Right cardiac atrium (tissue), 5 donors: ENCODE measurements at regions not wholly inside any gene's neighbourhood (a gene's known extent, or its start where the extent isn't known, plus 50 kb on each side); places are given as distances from the start of the nearest gene placed in this dataset.
A peak's percentile ranks its signal among the peaks of the same experiment; 100 is the strongest.

ENCODE experiments used
- ATAC-seq, 2 donors: fragments of 200-7000 bp; cut with Tn5 transposase; one replicate each; pipeline versions ENCODE4 v1.8.0 to v1.9.1; 2020; ENCODE audit warnings: moderate library complexity in 2 of 2, mild to moderate bottlenecking in 1 of 2
- DNase-seq, 3 donors: peaks; one replicate each; pipeline ENCODE4 v3.0.0-alpha.2; 2020
- H3K27ac ChIP-seq: one replicate; pipeline ENCODE4 v1.5.1; 2013; ENCODE audit warnings: mild to moderate bottlenecking, low read length, control low read depth, moderate library complexity
- H3K27me3 ChIP-seq: one replicate; pipeline ENCODE4 v1.6.1; 2013; ENCODE audit not compliant: control insufficient read depth, insufficient read depth
- H3K4me1 ChIP-seq: one replicate; pipeline ENCODE4 v1.6.1; 2013; ENCODE audit warnings: low read length; ENCODE audit not compliant: control insufficient read depth, insufficient read depth
- H3K4me3 ChIP-seq: one replicate; pipeline ENCODE4 v1.5.1; 2013; ENCODE audit warnings: low read length, control low read depth
- H3K9me3 ChIP-seq: one replicate; pipeline ENCODE4 v1.6.1; 2013; ENCODE audit warnings: low read length; ENCODE audit not compliant: control insufficient read depth
- WGBS: extraction: QIAGEN DNeasy Blood & Tissue Kit; methylation state at CpG from one replicate; pipeline ENCODE4 v1.1.7; 2013; 5-methylcytosine and 5-hydroxymethylcytosine counted together
- intact Hi-C, 4 donors: fragments of 100-400 bp; cut with DNase I; formaldehyde crosslinking; loops; one replicate each; pipeline versions ENCODE4 v1.11.0 to v1.14.0; 2022 to 2023
- donor health status: healthy with polysubstance abuse.
- donor health status: DM: no; HTN: yes; CAD: no.
- donor health status: DM: no; HTN: no; CAD: no.
- donor health status: DM: no; HTN: yes; CAD: no; lungs with severe emphysema.
- donor health status: DM: yes; HTN: yes; CAD: no.

GRCh38 chr15:81915990-81916389 is 129.8 kb downstream of the MEX3B start:
- WGBS: 76% methylated on average over 5 of the region's 5 CpGs

GRCh38 chr15:81914734-81915256 is 131.0 kb downstream of the MEX3B start:
- intact Hi-C loops: no loop called here
- peak; percentile 35 to 73 (median 71) for DNase-seq
- peak overlapping the region; percentile 89 for H3K27ac ChIP-seq
- peak; percentile 56 to 76 for ATAC-seq
- no peaks in the 10 kb centered on the region for H3K27me3 ChIP-seq
- H3K4me3 ChIP-seq: no peak overlapping the region
- H3K4me1 ChIP-seq: peaks cover 9% of the 10 kb centered on the region
- peaks cover 4% of the 10 kb centered on the region for H3K9me3 ChIP-seq
- WGBS: 44% methylated on average over 7 of the region's 7 CpGs

More at GRCh38 chr15:81915990-81916389, 129.8 kb downstream of the MEX3B start:
- Histone ChIP-seq H3K27me3 (no peaks in the 10 kb centered on the region), H3K4me1 (peaks cover 9% of the 10 kb centered on the region), H3K27ac (no peak overlapping the region), H3K4me3 (no peak overlapping the region), H3K9me3 (peaks cover 7% of the 10 kb centered on the region)
- ATAC-seq: no peak
- intact Hi-C loops: no loop called here
- no peak for DNase-seq

- Histone ChIP-seq H3K9me3 (peaks cover 4% of the 10 kb centered on the region), H3K27me3 (no peaks in the 10 kb centered on the region), H3K27ac (peak overlapping the region; percentile 89), H3K4me3 (no peak overlapping the region), H3K4me1 (peaks cover 9% of the 10 kb centered on the region)
- WGBS: 68% methylated on average over 3 of the region's 3 CpGs
- ATAC-seq (peak in 1 of 2 donors; percentile 14), DNase-seq (no peak)
- intact Hi-C loops: no loop called here
These were observed 131.5 kb downstream of the MEX3B start for GRCh38 chr15:81914333-81914732.

GRCh38 chr15:81911022-81911971 is 134.5 kb downstream of the MEX3B start:
- peaks cover 9% of the 10 kb centered on the region for H3K4me1 ChIP-seq
- WGBS: 54% methylated on average over 8 of the region's 8 CpGs
- H3K9me3 ChIP-seq: no peaks in the 10 kb centered on the region
- ATAC-seq (peak; percentile 23 to 62), DNase-seq (peak in 1 of 3 donors; percentile 41)
- intact Hi-C loops: no loop called here
- H3K27me3 ChIP-seq: no peaks in the 10 kb centered on the region
- peak overlapping the region; percentile 86 for H3K27ac ChIP-seq
- no peak overlapping the region for H3K4me3 ChIP-seq

GRCh38 chr15:81910355-81911021 is 135.3 kb downstream of the MEX3B start:
- DNase-seq: no peak
- intact Hi-C loops: no loop called here
- H3K27me3 ChIP-seq: no peaks in the 10 kb centered on the region
- WGBS: 41% methylated on average over 7 of the region's 7 CpGs
- H3K4me3 ChIP-seq: no peak overlapping the region
- no peak overlapping the region for H3K27ac ChIP-seq
- H3K4me1 ChIP-seq: peaks cover 9% of the 10 kb centered on the region
- ATAC-seq: no peak
- H3K9me3 ChIP-seq: no peaks in the 10 kb centered on the region

GRCh38 chr15:81909011-81909358 is 136.8 kb downstream of the MEX3B start:
- Histone ChIP-seq H3K9me3 (no peaks in the 10 kb centered on the region), H3K27me3 (no peaks in the 10 kb centered on the region), H3K4me3 (no peak overlapping the region), H3K27ac (no peak overlapping the region), H3K4me1 (peaks cover 2% of the 10 kb centered on the region)
- DNase-seq: no peak
- no peak for ATAC-seq
- intact Hi-C loops: no loop called here
- 59% methylated on average over 2 of the region's 2 CpGs for WGBS

GRCh38 chr15:81908111-81908510 is 137.7 kb downstream of the MEX3B start:
- H3K27me3 ChIP-seq: no peaks in the 10 kb centered on the region
- peaks cover 2% of the 10 kb centered on the region for H3K4me1 ChIP-seq
- ATAC-seq (no peak), DNase-seq (no peak)
- H3K4me3 ChIP-seq: no peak overlapping the region
- H3K9me3 ChIP-seq: no peaks in the 10 kb centered on the region
- intact Hi-C loops: no loop called here
- H3K27ac ChIP-seq: no peak overlapping the region
- WGBS: 66% methylated on average over 2 of the region's 2 CpGs

- WGBS: 92% methylated on average over 1 of the region's 1 CpG
- Histone ChIP-seq H3K4me1 (peaks cover 2% of the 10 kb centered on the region), H3K4me3 (no peak overlapping the region), H3K27ac (no peak overlapping the region), H3K27me3 (no peaks in the 10 kb centered on the region), H3K9me3 (no peaks in the 10 kb centered on the region)
- ATAC-seq: no peak
- intact Hi-C loops: no loop called here
- DNase-seq: no peak
These were observed 138.3 kb downstream of the MEX3B start for GRCh38 chr15:81907521-81907920.

- WGBS: 66% methylated on average over 2 of the region's 2 CpGs
- Histone ChIP-seq H3K27me3 (no peaks in the 10 kb centered on the region), H3K4me3 (no peak overlapping the region), H3K27ac (no peak overlapping the region), H3K9me3 (no peaks in the 10 kb centered on the region), H3K4me1 (no peaks in the 10 kb centered on the region)
- intact Hi-C loops: no loop called here
- no peak for DNase-seq
- ATAC-seq: no peak
These were observed 139.9 kb downstream of the MEX3B start for GRCh38 chr15:81905889-81906288.

GRCh38 chr15:81901319-81901718 is 144.5 kb downstream of the MEX3B start:
- intact Hi-C loops: no loop called here

GRCh38 chr15:81899730-81900129 is 146.1 kb downstream of the MEX3B start:
- WGBS: 87% methylated on average over 2 of the region's 2 CpGs
- no peaks in the 10 kb centered on the region for H3K27me3 ChIP-seq
- intact Hi-C loops: no loop called here
- DNase-seq (no peak), ATAC-seq (no peak)
- no peak overlapping the region for H3K4me3 ChIP-seq
- H3K4me1 ChIP-seq: no peaks in the 10 kb centered on the region
- H3K9me3 ChIP-seq: no peaks in the 10 kb centered on the region
- H3K27ac ChIP-seq: no peak overlapping the region

More at GRCh38 chr15:81901319-81901718, 144.5 kb downstream of the MEX3B start:
- no peak overlapping the region for H3K4me3 ChIP-seq
- 58% methylated on average over 5 of the region's 5 CpGs for WGBS
- H3K27me3 ChIP-seq: no peaks in the 10 kb centered on the region
- H3K4me1 ChIP-seq: no peaks in the 10 kb centered on the region
- H3K9me3 ChIP-seq: no peaks in the 10 kb centered on the region
- DNase-seq (no peak), ATAC-seq (no peak)
- no peak overlapping the region for H3K27ac ChIP-seq
